Activated gamma-delta T cell (primary cell): ENCODE measurements at regions not wholly inside any gene's neighbourhood (a gene's known extent, or its start where the extent isn't known, plus 50 kb on each side); places are given as distances from the start of the nearest gene placed in this dataset.
"Not testable (repeated sequence)": the region's sequence is repeated elsewhere in the genome, so short reads cannot be mapped to it uniquely, and the experiment has no call there.

ENCODE experiments used
- DNase-seq: peaks from one replicate; lab custom pipeline; 2025; lab: John Stamatoyannopoulos, UW

DNA sequence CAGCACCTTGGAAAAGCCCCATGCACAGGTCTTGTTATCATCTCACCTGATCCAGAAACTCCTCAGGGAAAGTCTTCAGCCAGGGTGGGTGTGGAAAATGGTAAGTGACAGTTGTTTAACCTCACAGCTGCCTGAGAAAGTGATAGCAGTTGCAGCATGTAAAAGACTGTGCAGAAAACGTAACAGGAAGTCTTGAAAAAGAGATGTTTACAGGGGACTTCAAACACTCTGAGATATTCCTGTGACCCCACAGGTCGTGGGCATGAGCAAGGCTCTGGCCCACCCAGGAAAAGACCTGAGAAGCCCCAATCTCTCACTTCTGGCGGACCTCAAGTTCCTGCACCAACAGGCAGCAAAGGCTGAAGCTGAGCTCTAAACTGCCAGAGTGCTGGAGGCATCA is 826.9 kb downstream of the UQCRFS1 start:
- no peak for DNase-seq

DNA sequence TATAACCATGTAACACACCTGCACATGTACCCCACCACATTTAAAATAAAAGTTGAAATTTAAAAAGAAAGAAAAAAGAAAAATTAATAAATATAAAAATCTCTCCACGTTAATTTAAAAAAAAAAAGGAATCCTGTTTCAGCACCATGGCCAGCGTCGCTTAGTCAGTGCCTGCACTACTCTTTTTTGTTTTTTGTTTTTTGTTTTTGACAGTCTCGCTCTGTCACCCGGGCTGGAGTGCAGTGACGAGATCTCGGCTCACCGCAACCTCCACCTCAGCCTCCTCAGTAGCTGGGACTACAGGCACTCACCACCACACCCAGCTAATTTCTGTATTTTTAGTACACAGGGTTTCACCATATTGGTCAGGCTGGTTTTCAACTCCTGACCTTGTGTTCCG is 835.9 kb downstream of the UQCRFS1 start:
- no peak for DNase-seq

DNA sequence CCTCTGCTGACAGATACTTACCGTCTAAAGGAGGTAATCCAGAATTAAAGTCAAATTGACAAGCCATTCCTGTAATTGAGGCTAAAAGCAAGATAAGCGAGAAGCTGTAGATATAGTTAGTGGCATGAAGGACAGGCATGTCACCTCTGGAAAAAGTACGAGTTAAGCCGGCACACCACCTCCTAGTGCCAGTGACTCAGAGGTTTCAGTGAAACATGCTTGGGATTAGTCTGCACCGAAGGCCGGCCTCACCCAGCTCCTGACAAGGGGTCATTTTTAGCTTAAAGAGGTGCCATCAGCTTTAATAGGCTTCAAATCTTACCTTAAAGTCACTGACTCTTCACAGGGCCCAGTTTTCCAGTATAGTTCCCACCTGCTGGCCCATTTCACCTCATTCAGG is 838.0 kb downstream of the UQCRFS1 start:
- DNase-seq: no peak

DNA sequence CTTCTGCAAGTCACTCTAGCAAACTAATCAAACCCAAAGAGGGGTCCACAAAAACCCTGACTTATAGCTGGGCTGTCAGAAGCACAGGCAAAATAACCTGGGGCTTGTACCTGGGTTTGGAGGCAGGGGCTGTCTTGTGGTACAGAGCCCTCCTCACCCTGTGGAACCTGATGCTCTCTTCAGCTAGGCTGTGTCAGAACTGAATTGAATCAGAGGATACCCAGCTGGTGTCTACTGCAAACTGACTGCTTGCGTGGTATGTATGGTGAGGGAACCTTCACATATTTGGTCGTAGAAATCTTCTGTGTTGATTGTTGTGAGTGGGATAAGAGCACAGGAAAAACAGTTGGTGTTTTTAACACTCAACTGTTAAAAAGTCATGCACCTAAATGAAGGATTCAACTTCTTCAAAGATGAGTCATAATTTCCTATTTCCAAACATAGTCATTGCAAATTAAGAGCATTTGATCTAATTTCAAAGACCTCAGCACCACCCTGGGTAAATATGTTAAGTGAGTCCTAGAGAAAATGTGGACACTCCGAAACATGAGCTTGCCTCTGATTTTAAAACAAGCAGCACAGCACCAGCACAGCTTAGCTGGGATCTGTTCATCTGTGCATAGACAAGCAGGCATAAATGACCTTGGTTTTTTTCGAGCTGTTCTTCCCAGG is 840.2 kb downstream of the UQCRFS1 start:
- DNase-seq: no peak

DNA sequence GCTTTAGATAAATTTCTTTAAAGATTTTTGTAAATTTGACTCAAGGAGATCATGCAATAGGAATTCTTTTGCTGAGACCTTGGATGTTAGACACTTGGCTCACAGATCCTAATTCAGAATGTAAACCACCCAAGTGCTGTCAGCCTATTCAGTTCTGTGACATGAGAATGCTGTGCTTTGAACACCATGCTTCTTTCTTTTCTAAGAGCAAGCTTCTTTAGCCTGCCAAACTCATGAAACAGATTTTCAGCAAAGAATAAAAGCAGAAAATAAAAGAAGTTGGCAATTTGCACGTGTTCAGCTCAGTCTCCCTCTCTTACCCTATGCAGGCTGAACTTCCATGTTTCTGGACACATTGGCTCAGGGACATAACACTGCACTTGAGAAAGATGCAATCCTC is 845.8 kb downstream of the UQCRFS1 start:
- no peak for DNase-seq

DNA sequence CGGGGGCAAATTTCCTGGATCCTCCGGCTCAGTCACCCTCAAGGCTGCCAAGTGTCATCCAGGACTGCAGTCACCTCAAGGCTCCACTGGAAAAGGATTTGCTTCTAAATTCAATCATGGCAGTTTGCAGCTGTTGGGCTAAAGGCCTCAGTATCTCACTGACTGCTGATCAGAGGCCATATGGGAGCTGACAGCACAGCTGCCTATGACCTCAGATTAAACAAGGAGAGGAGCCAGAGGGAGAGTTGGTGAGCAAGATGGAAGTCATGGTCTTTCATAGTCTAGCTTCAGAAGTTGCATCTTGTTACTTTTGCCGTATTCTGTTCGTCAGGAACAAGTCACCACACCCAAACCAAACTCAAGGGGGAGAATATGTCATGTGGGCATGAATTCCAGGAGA is 849.7 kb downstream of the UQCRFS1 start:
- DNase-seq: no peak

DNA sequence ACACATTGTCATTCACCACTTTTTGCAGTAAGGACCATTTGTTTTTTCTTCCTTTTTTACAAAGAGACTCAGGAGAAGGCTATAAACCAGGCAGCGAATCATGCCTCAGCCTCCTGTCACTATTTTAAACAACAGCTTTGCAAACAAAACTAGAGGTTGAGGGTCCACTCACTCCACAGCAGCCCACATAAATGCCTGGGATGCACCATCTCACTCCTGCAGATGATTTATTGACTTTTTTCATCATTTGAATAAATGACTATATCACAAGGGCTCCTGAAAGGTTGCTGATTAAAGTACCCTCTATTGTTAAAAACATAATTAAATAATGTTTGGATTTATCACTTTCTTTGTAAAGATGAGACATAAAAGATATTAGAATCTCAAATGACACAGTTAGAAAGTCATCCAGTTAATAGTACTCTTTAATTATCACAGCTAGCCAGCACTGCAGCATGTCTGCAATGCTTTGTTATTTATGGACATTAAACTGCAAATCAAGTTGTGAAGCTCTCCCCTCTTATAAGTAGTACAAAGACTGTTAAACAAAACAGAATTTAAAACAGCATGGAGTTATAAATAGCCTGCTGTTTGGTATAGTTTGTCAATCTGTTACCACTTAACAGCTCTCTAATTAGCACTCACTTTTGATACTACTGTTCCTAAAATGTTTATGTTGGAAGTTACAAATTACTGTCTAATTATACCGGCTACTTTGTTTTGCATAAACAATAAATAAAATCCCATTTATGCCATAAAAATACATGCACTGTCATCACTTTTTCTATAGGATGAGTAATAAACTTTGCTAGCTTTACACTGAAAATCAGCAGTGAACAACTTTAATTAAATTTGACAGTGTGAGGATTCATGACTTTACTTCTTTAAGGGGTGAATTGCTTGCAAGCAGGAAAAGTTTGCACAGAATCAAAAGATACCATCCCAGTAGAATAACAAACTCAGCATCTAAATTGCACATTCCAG is 853.2 kb downstream of the UQCRFS1 start:
- no peak for DNase-seq

DNA sequence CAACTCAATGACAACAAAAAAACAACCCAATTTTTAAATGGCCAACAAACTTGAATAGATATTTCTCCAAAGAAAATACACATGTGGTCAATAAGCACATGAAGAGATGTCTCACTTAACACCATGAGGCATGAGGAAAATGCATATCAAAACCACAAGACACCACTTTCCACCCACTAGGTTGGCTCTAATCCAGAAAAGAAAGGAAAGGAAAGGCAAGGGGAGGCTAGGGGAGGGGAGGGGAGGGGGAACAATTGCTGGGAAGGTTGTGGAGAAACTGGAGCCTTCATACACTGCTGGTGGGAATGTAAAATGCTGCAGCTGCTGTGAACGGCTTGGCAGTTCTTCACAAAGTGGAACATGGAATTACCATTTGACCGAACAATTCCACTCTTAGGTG is 854.3 kb downstream of the UQCRFS1 start:
- no peak for DNase-seq

DNA sequence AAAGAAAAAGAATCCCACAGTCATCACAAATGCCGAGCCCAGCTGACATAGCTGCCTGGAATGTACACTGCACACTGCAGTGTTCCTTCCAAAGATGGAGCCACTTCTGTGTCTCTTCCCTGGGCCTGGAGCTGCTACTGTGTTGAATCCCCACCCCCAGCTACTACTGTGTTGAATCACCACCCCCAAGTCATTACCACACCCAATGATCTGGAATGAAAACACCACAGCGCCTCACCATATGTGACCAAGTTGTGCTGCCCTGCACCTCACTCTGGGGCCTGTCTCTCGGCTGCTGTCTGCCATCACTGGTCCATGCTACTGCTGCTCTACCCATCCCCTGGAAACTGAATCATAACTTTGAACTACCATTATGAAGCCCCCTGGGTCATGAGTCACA is 861.2 kb downstream of the UQCRFS1 start:
- DNase-seq: no peak

DNA sequence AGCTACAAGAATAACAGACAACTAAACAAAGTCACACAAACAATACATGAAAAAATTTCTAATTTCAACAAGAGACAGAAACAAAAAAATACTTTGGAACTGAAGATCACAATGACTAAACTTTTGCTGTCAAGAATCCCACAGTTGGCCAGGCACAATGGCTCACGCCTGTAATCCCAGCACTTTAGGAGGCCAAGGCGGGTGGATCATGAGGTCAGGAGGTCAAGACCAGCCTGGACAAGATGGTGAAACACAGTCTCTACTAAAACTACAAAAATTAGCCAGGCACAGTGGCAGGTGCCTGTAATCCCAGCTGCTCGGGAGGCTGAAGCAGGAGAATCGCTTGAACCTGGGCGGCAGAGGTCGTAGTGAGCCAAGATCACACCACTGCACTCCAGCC is 861.6 kb downstream of the UQCRFS1 start:
- DNase-seq: not testable (repeated sequence)

DNA sequence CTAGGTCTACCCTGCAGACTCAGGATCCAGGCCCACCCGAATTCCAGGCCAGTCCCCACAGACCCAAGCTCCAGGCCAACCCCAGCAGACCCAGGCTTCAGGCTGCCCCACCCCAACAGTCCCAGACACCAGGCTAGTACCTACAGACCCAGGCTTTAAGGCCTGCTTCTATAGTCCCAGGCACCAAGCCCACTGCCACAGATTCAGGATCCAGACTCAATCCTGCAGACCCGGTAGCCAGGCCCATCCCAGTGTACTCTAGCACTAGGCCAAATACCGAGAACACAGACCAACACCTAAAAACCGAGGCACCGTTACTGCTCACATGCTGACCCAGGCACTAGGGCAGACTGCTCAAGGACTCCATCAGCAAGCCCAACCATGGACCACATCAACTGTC is 862.3 kb downstream of the UQCRFS1 start:
- DNase-seq: no peak

DNA sequence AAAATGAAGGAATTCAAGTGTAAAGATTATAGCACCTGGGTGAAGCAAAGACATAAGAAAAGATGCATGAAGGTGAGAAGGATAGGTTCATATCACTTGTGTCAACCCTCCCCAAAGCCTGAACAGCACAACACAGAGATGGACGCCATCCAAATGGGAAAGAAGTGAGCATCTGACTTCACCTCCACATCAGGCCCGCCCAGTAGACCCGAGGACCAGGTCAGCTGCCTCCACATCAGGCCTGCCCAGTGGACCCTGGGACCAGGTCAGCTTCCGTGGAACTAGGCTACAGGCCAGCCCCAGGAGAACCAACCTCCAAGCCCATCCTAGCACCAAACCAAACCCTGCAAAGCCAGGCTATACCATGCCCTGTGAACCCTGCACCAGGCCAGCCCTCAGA is 862.9 kb downstream of the UQCRFS1 start:
- no peak for DNase-seq

DNA sequence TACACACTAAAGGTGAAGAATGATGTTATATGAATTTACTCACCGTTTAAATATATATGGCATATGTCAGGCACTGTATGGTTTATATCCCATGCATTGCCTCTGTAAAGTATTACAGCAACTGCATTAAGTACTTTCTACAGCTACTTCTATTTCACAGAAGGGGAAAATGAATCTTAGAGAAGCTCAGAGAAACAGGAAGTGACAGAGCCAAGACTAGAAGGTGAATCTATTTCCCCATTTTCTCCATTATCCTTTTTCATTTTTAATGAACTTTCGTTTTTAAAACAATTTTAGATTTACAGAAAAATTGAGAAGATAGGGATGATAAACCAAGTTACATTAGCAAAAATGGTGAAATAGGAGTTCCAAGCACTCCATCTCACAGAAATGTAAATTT is 863.3 kb downstream of the UQCRFS1 start:
- no peak for DNase-seq

DNA sequence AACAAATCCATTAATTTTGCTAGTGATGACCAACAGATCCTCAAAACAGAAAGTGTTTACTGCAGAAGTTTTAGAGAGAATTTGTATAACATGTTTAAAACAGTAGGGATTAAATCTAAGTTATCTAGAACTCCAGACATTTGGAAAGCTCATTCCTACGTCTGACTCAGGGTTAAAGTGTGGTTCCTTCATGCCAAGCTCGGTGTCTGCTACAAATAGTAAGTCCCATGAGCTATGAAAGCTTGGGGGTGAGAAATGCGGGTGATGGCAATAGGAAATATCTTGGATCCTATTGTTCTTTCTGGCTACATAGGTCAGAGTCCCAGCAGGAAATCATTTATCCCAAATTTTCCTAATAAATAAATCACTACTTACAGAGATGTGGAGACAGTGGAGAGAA is 867.1 kb downstream of the UQCRFS1 start:
- DNase-seq: no peak

DNA sequence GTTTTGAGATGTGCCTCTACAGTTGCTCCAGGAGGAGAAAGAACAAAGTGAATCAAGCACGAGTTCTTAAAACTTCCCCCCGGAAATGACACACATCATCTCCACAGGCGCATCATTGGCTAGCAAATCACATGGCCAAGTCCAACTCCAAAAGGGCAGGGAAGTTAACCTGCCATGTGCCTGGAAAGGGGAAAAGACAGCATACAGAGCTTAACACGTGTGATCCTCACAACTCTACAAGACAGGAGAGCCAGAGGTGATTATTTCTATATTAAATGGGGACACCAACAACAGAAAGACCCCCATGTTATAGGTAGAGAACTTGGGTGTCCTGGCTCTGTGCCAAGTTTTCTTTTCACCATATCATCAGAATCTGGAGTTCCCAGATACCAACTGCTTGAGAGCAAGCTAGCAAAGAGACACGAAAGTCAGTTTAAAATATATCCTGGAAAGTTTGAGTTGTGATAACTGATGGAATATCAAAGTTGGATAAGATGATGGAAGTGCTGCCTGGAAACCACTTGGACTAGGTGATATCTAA is 871.1 kb downstream of the UQCRFS1 start:
- no peak for DNase-seq

DNA sequence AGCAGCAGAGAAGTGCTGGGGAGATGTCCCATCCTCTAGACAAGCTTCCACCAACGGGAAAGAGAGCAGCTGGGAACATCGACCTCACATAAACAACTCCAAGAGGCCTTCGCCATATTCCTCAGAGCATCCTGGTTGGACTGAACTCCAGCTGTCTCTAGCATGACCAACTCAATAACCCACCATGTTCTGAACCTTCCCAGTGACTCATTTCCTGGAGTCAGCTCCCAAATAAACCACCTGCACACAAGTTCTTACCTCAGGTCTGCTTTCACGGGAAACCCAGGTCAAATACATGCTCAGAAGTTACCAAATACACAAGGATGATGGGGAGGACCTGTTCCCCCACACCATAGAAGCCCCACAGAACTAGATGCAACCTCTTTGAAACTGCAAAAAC is 878.5 kb downstream of the UQCRFS1 start:
- DNase-seq: no peak

DNA sequence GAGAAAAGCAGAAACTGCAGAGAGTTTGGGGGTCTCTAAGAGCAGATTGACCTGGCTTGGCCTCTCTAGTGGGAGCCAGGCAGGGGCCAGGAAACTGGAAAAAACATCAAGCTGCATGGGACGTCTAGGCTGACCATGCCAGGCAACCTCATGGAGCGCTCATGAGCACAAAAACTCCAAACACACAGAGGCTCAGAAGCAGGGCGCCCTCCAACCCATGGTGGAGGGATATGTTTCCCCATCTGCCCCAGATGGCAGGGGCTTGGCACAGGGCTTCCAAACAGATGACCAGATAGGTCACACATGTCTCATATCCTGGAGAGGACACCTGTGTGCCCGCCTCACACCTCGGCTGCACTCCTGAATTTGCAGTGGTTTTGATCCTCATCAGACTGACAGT is 879.0 kb downstream of the UQCRFS1 start:
- no peak for DNase-seq

DNA sequence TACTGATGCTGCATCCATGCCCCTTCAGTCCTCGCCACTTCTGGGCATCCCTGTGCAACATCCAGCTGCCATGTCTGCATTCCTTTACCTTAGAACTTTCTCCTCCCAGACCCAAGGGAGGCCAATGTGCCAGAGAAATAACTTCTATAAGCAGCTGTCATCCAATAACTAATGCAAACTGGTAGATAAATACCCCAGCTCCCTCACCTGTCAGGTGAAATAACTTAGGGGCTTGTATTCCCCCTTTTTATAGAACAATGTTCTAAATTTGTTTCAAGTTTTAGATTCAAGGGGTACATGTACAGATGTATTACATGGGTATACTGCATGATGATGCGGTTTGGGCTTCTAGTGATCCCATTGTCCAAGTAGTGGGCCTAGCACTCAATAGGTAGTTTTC is 880.1 kb downstream of the UQCRFS1 start:
- no peak for DNase-seq

DNA sequence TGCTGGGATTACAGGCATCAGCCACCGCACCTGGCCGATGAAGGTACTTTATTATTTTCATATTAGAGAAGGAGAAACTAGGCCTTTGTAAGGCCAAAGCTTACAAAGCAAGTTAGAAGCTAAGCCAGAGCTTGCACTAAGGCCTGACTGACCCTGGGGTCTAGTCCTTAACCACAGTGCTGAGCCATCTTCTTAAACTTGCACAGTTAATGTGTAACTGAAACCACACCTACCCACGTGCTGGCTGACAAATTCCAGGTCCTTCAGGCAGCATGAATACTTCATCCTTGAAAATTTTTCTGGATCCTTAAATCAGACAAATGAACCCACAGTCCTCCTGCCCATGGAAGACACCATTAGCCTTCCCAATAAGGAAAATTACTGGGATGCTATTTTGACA is 880.6 kb downstream of the UQCRFS1 start:
- no peak for DNase-seq

DNA sequence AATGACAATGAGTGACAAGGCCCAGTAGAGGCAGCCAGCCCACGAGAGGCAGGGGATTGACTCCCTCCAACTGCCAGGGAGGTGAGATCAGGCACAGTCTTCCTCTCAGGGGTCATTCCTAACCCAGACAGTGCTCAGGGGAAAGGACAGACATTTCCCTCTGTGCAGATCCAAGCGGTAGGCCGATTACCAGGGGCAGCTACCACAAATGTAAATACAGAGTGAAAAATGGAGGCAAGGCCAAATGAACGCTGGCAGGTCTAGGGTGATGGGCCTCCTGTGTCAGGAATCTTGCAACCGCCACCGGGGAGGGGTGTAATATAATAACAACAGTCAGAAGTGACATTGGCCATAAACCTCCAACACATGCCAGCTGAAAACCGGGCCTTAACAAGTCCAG is 881.4 kb downstream of the UQCRFS1 start:
- DNase-seq: no peak

DNA sequence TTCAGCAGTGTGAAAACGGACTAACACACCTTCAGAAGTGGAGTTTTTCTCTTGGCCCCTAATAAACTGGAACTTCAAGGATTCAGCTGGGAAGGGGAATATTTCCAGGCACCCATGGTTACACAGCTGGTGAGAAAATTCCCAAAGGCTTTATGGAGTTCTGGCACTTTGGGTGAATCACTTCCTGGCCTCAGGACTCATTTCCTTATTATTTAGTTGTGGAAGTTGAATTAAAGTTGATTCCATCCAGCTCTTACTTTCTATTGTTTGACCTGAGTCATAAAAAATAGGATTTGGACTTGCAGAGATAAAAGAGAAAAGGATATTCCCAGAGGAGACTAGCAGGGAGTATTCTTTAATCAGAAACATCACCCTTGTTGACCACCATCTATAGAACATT is 882.1 kb downstream of the UQCRFS1 start:
- no peak for DNase-seq

DNA sequence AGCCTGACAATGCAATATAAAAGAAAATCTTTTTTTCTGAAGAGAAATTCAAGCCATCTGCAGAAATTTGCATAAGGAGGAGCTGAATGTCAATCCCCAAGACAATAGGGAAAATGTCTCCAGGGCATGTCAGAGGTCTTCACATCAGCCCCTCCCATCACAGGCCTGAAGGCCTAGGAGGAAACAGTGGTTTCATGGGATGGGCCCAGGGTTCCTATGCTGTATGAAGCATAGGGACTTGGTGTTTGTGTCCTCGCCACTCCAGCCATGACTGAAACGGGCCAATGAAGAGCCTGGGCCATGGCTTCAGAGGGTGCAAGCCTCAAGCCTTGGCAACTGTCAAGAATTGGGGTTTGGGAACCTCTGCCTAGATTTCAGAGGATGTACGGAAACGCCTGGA is 883.5 kb downstream of the UQCRFS1 start:
- no peak for DNase-seq

DNA sequence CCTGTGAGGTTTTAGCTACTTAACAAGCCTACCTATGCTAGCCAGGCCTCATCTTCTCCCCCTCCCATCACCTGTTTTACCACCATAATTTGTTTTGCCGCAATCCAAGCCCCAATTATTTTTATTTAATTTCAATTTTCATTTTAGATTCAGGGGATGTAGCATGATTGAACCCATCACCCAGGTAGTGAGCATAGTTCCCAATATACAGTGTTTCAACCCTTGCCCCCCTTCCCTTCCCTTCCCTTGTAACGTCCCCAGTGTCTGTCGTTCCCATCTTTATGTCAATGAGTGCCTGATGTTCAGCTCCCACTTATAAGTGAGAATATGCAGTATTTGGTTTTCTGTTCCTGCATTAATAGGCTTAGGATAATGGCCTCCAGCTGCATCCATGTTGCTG is 885.0 kb downstream of the UQCRFS1 start:
- DNase-seq: no peak
